GM19035 (cell line): ENCODE measurements at regions not wholly inside any gene's neighbourhood (a gene's known extent, or its start where the extent isn't known, plus 50 kb on each side); places are given as distances from the start of the nearest gene placed in this dataset.
"Not testable (repeated sequence)": the region's sequence is repeated elsewhere in the genome, so short reads cannot be mapped to it uniquely, and the experiment has no call there.

Experiments used
- ATAC-seq: cut with Tn5 transposase; IDR thresholded peaks from one replicate; pipeline ENCODE4 v1.9.1; 2021; ENCODE audit not compliant: unreplicated experiment

GRCh38 chr5:166926138-166926537 is 1365.3 kb upstream of the WWC1 start:
- ATAC-seq: no peak

GRCh38 chr5:166926806-166927475 is 1364.5 kb upstream of the WWC1 start:
- ATAC-seq: not testable (repeated sequence)

GRCh38 chr5:166936351-166936750 is 1355.1 kb upstream of the WWC1 start:
- ATAC-seq: no peak

- no peak for ATAC-seq
Measured at GRCh38 chr5:166938071-166938470, 1353.4 kb upstream of the WWC1 start.

GRCh38 chr5:166942948-166943347 is 1348.5 kb upstream of the WWC1 start:
- no peak for ATAC-seq

- no peak for ATAC-seq
Measured at GRCh38 chr5:166947045-166947444, 1344.4 kb upstream of the WWC1 start.

GRCh38 chr5:166948679-166949078 is 1342.8 kb upstream of the WWC1 start:
- ATAC-seq: no peak

GRCh38 chr5:166952048-166952447 is 1339.4 kb upstream of the WWC1 start:
- no peak for ATAC-seq

GRCh38 chr5:166957782-166958181 is 1333.7 kb upstream of the WWC1 start:
- ATAC-seq: no peak

- ATAC-seq: no peak
Measured at GRCh38 chr5:166959766-166960165, 1331.7 kb upstream of the WWC1 start.

GRCh38 chr5:166961028-166961427 is 1330.4 kb upstream of the WWC1 start:
- ATAC-seq: no peak

- no peak for ATAC-seq
Measured at GRCh38 chr5:166961913-166962312, 1329.5 kb upstream of the WWC1 start.

- no peak for ATAC-seq
Measured at GRCh38 chr5:166962461-166962860, 1329.0 kb upstream of the WWC1 start.

GRCh38 chr5:166963596-166963995 is 1327.8 kb upstream of the WWC1 start:
- no peak for ATAC-seq

- no peak for ATAC-seq
Measured at GRCh38 chr5:166977911-166978422, 1313.5 kb upstream of the WWC1 start.

GRCh38 chr5:166979307-166979895 is 1312.0 kb upstream of the WWC1 start:
- ATAC-seq: no peak

GRCh38 chr5:166980666-166981065 is 1310.8 kb upstream of the WWC1 start:
- ATAC-seq: no peak

- ATAC-seq: no peak
Measured at GRCh38 chr5:166982226-166982625, 1309.2 kb upstream of the WWC1 start.

- no peak for ATAC-seq
Measured at GRCh38 chr5:166991601-166992000, 1299.8 kb upstream of the WWC1 start.

- ATAC-seq: no peak
Measured at GRCh38 chr5:166992108-166992507, 1299.3 kb upstream of the WWC1 start.

GRCh38 chr5:166992874-166993722 is 1298.3 kb upstream of the WWC1 start:
- no peak for ATAC-seq

GRCh38 chr5:166994226-166994625 is 1297.2 kb upstream of the WWC1 start:
- no peak for ATAC-seq
